HT-29 (cell line): ENCODE measurements at regions not wholly inside any gene's neighbourhood (a gene's known extent, or its start where the extent isn't known, plus 50 kb on each side); places are given as distances from the start of the nearest gene placed in this dataset.

Experiments used
- DNase-seq: peaks from one replicate; pipeline ENCODE4 v3.0.0-alpha.2; 2015; ENCODE audit warnings: low spot score

- DNase-seq = no peak
Measured at GRCh38 chr17:77468897-77469296, 328.1 kb downstream of the SEC14L1 start.

GRCh38 chr17:77470330-77470786 lies 329.6 kb downstream of the SEC14L1 start:
- DNase-seq = no peak

- no peak for DNase-seq
Measured at GRCh38 chr17:77470800-77471733, 330.3 kb downstream of the SEC14L1 start.

GRCh38 chr17:77471984-77472461 lies 331.3 kb downstream of the SEC14L1 start:
- peak; percentile 28 for DNase-seq

- no peak for DNase-seq
Measured at GRCh38 chr17:77472468-77473310, 331.9 kb downstream of the SEC14L1 start.

- DNase-seq = peak; percentile 82
Measured at GRCh38 chr17:77473615-77474226, 333.0 kb downstream of the SEC14L1 start.

GRCh38 chr17:77474292-77474988 lies 333.7 kb downstream of the SEC14L1 start:
- DNase-seq = no peak

GRCh38 chr17:77475016-77475976 lies 334.5 kb downstream of the SEC14L1 start:
- no peak for DNase-seq

- DNase-seq = no peak
Measured at GRCh38 chr17:77476006-77476405, 335.2 kb downstream of the SEC14L1 start.

GRCh38 chr17:77476498-77476897 lies 335.7 kb downstream of the SEC14L1 start:
- no peak for DNase-seq

- DNase-seq = no peak
Measured at GRCh38 chr17:77476931-77477805, 336.4 kb downstream of the SEC14L1 start.

- no peak for DNase-seq
Measured at GRCh38 chr17:77478281-77478680, 337.5 kb downstream of the SEC14L1 start.

GRCh38 chr17:77478899-77479298 lies 338.1 kb downstream of the SEC14L1 start:
- DNase-seq = no peak

GRCh38 chr17:77479372-77480198 lies 338.8 kb downstream of the SEC14L1 start:
- no peak for DNase-seq

GRCh38 chr17:77480199-77480508 lies 339.4 kb downstream of the SEC14L1 start:
- no peak for DNase-seq

GRCh38 chr17:77480509-77481215 lies 339.9 kb downstream of the SEC14L1 start:
- DNase-seq = no peak
